SHP77 treated with DMSO at 0.1 percent for 48 hours (cell line): ENCODE measurements at regions not wholly inside any gene's neighbourhood (a gene's known extent, or its start where the extent isn't known, plus 50 kb on each side); places are given as distances from the start of the nearest gene placed in this dataset.

Experiments used
- DNase-seq: peaks from one replicate; lab custom pipeline; 2025; lab: John Stamatoyannopoulos, UW

DNA sequence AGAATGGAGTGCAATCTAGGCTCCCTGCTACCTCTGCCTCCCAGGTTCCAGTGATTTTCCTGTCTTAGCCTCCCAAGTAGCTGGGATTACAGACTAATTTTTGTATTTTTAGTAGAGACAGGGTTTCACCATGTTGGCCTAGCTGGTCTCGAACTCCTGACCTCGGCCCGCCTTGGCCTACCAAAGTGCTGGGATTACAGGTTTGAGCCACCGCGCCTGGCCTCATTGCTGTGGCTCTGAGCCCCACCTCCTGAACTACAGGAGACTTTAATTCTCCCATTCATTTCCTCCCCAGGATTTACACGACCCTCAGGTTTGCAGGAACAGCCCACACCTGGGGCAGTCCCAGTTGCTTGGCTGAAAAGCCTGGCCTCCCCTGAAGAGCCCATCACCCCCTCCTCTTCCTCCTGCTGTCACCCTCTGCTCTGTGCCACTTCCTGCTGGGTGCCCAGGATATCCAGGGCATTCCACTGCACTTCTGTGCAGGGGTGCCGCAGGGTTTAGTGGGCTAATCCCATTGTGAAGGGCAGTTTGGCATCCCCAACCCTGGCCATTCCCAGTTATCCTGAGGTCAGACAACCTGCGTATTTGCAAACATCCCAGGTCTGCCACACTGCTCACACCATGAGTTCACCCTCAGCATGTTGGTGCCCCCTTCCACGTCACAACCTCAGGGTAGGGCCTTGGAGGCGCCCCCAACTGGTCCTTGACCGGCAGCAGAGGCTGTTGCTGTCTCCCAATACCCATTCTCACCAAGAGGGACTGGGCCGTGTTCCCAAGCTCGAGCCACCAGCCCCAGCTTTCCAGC is 265.0 kb upstream of the IRX4 start:
- DNase-seq = no peak

DNA sequence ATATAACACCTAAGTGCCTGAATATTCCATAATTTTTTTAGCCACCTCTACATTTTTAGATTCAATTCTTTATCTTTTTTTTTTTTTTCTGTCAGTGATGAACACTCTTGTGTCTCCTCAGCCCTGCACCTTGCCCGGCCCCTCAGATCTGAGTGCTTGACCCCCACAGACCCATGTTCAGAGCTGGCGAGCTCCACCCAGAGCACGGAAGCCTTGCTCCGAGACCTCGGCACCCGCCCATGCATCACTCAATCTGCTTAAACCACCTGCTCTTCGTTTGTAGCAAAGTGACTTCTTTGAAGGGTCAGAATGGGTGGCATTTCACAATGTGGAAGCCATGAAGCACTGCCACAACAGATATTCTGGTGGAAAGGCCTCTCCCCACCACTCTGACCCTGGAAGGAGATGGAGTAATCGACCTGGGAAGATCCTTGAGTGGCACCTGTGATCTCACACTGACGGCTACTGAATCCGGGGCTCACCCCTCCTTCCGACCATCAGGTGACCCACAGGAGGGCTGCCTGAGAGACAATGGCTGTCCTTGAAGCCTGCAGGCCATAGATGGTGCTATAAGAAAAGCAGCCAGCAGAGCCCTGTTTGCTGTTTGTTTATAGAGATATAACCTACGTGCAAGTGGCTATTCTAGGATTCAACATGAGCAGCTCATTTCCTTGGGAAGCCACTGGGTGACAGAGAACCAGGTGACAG is 261.1 kb upstream of the IRX4 start:
- no peak for DNase-seq

DNA sequence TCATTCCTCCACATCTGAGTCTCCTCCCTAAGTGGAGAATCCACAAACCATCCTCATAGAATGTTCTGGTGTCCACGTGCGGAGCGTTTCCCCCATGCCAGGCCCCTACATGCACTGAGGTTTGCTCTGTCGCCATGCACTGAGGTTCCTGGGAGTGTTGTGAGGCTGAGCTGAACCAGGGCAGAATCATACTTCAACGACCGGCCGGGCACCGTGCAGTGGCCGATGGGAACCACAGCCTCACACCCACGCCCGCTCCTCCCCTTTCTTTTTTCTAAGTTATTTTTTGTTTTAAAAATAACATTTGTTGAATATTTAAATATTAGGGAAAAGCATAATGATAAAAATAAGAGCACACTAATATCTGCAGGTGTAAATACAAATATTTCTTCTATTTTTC is 260.4 kb upstream of the IRX4 start:
- DNase-seq = no peak

DNA sequence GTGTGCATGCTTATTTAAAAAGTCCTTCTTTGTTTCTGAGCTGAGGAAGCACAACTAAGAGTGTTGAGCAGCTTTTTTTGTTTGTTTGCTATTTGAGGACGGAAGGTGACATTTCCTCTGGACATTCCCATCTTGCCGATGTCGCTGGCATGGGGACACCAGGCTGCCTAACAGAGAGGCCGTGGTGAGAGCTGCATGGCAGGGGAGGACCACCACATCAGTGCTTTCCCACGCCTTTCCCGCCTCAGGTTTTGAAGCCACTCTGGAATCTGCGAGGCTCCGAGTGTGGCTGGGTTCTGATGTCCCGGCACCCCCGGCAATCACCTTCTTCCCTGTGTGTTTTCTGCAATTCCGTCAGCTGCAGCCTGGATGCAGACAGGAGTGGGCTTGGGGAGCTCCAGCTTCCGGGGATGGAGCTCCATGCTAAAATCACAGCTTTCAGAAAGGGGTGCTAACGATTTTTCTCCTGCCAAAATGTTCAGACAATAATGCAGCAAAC is 259.8 kb upstream of the IRX4 start:
- DNase-seq = no peak

DNA sequence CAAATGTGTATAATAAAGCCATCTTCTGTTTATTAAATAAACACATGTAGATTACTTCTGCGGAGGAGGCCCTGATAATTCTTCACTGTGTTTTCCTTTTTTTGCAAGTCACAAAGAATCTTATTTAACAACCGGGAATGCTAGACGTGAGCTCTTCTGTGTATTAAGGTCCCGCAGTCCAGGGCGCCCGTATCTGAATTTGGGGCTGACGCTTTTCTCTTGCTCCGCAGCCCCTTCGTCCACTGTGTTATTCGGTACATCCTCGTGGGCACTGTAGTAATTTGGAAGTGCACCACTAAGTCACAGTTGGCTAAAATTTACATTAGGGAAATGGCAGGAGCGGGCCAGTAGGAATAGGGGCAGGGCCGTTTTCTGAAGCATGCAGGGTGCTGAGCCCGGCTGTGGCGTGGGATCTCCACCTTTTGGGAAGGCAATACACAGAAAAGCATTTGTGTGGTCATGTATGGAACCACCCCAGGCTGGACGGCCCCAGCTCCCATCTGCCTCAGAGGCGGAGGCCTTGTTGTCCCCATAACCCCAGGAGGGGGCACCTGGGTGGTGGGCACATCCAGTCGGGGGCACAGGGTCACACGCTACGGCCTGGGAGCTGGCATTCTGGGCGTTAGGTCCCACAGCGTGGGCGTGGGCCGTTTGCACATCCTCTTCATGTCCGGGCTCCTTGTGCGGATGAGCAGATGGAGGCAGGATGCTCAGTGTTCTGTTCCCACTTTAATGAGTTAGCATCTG is 258.7 kb upstream of the IRX4 start:
- DNase-seq = no peak

DNA sequence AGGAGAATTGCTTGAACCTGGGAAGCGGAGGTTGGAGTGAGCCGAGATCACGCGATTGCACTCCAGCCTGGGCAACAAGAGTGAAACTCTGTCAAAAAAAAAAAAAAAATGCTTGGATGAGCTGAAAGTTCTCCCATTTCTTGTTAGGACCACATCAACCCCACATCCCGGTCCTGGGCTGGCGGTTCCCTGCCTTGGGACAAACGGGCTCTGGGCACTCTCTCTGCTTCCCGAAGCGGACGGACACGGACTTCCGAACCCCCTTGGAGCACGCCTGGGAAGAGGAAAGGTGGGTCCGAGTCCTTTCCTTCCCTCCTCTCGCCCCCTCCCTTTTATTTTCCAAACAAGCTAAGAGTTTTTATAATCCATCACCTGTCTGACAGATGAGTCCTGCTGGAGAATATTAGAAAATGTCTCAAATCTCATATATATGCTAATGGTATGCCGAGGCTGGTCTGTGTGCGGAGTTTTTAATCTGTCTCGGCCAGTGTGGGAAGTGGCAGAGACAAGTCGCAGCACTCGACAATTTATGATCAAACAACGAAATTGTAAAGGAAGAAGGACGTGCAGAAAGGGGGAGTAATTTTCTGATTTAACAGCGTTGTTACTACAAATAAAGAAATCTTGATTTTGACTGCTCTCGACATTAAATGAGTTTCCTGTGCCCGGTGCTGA is 257.9 kb upstream of the IRX4 start:
- DNase-seq = no peak

DNA sequence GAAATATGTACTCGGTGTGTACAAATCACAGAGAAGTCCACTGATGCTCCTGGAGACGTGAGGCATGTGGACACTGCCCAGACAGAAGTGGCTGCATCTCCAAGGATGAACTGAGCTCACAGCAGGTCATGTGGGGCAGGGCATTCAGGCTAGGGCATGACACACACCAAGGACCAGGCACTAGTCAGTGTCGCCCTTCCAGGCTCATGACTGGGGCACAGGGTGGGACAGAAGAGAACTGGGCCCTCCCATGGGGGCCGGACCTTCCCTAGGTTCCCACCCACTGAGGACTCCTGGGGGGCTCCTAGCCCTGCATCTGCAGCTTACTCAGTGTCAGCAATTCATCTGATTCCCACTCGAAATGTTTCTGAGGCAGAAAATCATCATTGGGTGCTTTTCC is 256.8 kb upstream of the IRX4 start:
- no peak for DNase-seq

DNA sequence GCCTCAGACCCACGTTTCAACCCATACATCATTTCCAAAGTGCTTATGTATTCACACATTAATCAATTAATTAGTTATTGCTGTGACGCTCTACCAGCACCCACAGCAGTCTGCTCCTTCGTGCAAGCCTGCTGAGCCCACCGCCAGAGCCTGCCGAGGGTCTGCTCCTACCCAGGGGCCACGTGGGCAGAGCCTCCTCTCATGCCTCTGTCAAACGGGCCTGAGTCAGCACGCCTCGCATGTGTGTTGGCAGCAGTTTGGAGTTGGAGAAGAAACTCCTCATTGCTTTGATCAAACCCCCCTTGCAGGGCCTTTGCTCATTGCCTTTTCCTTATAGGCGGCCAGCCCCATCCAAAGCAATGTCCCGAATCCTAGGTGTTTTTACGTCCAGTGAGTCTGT is 256.2 kb upstream of the IRX4 start:
- no peak for DNase-seq

DNA sequence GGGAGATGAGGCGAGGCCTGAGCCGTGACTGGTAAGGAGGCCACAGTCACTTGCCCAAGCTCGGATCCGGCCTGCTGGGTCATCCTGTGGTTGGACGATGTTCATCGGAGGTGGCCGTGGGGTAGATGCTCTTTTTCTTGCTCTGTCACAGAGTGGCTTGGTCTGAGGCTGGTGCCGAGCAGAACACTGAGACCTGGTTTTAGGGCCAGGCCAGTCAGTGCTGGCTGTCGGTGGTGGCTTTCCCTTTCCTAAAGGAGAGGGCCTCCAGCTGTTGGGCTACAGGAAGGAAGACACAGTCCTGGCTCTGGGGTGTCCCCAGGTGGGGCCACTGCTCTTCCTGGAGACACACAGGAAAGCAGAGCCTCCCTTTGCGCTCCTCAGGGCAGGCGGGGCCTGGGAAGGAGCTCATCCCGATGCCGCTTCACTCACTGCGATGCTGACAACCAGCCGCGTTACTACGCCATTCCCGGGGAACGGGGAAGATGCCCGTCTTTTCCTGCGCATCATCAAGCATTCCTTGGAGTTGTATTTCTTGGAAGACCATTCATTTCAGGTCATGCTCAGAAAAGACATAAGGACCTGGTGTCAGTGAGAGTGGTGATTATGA is 254.8 kb upstream of the IRX4 start:
- DNase-seq = no peak

DNA sequence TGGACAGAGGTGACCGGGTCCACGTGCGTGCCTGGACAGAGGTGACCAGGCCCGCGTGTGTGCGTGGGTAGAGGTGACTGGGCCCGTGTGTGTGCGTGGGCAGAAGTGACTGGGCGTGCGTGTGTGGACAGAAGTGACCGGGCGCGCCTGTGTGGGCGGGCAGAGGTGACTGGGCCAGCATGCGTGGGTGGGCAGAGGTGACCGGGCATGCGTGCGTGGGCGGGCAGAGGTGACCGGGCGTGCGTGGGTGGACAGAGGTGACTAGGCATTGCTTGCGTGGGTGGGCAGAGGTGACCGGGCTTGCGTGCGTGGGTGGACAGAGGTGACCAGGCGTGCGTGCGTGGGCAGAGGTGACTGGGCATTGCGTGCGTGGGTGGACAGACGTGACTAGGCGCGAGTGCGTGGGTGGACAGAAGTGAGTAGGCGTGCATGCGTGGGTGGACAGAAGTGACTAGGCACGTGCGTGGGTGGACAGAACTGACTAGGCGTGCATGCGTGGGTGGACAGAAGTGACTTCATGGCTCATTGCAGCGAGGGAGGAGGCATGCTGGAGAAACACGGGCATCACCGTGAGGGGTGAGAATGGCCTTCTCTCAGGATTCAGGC is 254.1 kb upstream of the IRX4 start:
- DNase-seq = no peak

DNA sequence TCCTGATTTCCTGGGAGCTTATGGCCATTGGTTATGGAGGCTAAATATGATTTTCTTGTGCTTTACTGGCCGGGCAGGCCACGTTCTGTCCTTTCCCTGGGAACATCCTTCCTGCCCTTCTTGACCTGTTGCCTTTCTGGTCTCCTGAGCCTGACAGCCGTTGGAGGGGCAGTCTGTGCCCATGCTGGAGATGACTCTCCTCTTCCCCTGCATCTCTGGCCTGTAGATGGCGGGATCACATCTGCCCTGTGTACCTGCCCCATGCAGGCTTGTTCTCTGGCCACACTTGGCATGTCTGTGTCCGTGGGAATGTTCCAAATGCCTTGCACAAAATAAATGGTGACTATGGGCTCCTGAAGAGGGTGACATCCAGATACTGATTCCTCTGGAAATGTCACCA is 253.1 kb upstream of the IRX4 start:
- DNase-seq = no peak

DNA sequence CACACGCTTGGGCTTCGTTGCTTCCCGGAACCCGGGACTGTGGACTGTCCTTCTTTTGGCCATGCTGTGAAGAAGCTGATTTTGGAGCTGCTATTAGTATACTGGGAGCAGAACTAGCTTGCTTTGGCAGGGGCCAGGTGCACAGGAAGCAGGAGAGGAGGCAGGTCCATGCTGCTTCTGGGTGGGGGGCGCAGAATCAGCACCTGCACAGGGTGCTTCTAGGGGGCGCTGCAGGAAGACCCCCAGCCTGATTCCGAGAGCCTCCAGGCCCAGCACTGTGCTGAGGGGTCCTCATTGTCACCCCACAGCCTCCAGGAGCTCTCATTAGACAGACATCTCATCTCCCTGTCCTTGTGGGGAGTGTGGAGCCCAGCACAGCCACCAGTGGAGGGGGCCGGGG is 252.6 kb upstream of the IRX4 start:
- DNase-seq = no peak

DNA sequence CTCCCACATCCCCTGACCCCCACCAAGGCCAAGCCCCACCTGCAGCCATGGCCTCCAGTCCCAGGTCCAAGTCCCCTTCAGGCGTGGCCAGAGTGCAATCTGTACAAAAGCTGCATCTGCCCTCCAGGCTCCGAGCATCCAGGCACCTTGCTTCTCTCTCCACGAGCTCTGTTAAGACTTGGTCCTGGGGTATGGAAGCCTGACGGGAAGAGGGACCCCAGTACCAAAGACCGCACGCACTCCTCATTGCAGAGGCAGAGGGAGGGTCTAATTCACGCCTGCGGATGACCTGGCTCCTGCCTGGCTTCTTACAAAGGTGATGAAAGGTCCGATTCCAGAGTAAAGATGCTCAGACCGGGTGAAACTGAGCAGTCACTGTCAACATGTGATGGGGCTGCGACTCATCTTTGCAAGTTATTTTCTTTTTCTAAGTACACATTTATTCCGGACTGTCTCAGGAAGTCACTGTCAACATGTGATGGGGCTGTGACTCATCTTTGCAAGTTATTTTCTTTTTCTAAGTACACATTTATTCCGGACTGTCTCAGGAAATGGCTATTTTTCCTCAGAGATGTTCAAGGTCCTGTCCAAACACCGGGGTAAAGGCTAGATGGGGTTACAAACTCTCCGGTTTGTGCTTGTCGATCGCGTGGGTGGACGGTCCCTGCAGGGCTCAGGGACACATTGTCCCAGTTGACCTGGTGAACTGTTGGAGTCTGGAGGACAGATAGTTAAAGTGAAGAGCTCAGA is 252.0 kb upstream of the IRX4 start:
- DNase-seq = no peak

DNA sequence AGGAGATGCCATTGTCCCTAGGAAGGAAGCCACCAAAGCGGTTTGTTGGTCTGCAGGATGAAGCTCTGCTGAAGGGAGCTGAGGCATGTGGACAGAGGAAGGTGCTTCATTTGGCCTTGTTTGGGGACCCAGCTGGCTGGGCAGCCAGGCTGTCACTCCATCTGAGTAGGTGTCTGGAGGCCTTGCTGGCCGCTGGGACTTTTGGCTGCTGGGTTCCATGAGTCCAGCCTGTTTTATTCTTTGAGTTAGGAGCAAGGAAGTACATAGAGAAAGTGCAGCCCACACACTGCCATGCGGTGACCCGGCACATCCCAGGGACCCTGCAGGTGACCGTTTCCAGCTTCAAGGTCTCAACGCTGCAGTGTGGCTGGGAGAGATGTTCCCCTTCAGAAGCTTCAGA is 251.2 kb upstream of the IRX4 start:
- no peak for DNase-seq

DNA sequence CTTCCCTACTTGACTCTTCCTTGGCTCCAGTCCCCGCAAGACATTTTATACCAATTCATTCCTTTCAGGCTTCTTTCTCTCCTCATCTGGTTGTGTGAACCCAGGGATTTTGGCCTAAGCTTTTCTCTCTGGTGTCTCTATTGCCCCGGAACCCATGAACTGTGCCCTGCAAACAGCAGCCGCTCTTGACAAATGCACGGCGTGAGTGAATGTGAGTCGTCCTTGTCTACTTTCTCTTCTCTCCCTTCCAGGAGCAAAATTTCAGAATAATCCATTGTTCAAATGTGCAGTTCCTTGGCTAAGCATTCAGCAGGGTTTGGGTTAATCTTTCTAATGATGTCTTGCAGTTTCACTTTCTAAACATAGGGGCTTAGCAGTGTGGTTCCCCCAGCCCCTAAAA is 250.4 kb upstream of the IRX4 start:
- DNase-seq = no peak

DNA sequence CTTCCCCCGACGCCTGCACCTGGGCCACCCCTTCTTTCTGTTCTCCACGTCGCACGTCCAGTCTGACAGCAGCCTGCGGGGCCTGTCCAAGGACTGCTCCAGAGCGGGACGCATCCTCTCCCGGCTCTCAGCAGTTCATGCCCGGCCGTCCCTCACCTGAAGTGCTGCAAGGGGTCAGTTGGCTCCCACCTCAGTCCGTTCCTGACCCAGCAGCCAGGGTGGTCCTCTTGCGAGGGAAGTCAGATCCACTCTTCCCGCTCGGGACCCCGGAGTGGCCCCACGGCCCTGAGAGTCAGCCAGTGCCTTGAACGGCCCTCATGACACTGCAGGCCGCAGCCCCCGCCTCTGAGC is 249.7 kb upstream of the IRX4 start:
- DNase-seq = no peak

DNA sequence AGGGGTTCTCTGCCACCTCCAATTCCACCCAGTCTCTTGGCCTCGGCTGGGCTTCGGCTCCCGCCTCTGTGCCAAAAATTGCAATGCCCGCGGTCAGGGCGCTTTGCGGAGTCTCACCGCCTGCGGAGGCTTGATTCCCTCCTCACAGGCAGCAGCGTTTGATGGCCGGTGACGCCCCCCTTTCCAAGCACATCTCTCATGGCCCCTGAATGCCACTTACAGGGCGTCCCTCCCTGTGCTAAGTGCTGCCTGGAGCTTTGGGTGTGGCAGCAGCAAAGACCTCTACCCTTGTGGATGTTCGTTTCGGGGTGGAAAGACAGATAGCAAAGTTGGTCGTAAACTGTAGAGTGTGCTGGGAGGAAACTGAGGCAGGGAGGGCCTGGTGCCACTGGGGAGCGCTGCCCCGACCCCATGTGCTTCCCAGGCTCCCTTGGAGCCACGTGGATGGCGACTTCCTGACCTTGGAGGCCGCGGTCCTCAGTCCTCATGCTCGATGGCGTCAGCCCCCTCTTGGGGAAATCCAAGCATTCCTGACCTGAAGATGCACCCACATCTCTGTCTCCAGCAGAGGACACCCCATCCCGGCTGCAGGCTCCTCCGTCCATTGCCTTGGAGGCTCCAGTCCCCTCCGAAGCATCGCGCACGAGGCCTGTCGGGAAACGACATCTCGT is 249.2 kb upstream of the IRX4 start:
- no peak for DNase-seq

DNA sequence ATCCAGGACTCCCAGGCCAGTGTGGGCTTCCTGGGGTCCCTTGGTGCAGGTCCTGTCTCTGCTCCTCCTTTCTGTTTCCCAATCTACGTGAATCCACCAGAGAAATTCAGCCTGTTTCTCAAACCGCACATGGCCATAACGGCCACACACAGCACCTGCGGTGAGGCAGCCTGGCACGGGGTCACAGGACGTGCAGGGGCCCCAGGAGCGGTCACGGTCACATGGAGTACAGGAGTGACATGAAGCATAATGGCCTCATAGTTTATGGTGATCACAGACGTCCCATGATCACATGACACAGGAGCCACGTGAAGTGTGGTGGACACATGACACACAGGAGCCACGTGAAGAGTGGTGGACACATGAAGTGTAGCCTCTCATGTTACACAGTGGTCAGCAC is 248.5 kb upstream of the IRX4 start:
- no peak for DNase-seq

DNA sequence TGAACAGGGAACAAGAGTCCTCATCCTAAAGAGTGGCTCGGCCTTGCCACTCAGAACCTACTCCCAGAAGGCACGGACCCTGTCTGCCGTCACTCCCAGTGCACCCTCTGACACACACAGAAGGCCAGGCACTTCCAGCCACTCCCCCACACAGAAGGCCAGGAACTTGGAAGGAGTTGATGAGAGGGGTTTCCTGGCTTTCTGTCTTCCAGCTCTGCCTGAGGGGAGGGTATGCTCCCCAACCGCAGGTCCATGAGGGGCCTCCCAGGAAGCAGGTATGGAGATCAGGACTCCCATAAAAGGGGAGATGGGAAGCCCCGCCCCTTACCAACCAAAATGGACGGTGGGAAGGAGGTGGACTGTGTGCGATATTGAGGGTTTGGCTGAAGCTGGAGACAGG is 247.6 kb upstream of the IRX4 start:
- DNase-seq = no peak

DNA sequence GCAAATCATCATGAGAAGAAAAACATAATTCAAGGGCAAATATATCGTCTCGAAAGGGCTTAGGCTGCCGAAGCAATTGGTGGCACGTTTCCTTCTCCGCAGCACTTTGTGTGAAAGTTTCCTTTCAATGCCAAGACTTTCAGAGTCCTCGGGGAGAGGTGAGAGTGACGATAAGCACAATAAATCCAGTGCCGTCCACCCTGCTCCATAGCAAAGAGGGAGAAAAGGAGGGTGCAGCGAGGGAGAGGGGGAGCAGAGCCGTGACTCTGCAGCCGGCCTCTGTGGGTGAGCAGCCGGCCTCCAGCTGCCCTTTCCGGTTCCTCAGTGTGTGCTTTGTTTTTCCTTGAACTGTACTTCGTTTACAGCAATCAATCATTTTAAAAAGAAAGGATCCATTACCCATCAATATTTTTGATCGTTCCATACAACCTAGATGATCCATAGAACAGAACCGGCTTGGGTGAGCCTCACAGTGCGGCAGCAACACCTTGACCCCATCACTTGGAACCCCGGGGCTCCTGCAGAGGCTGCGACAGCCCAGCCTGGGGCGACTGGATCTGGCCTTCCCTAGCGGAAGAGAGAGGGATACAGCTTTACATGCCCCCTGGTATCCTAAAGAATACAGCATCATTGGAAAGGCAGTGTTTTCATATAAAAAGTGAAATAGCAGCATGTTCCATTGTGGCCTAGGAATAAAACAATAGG is 247.0 kb upstream of the IRX4 start:
- DNase-seq = no peak
